Hepatocyte (in vitro differentiated cells): ENCODE measurements at regions not wholly inside any gene's neighbourhood (a gene's known extent, or its start where the extent isn't known, plus 50 kb on each side); places are given as distances from the start of the nearest gene placed in this dataset.

ENCODE experiments used
- DNase-seq: peaks from one replicate; pipeline ENCODE4 v3.0.0-alpha.2; 2016; ENCODE audit warnings: low spot score
- H2AFZ ChIP-seq: fragments of 200-600 bp; sonication (generic); 2 replicates; pipeline ENCODE4 v1.6.0; 2016; ENCODE audit warnings: antibody characterized with exemption, mild to moderate bottlenecking
- H3K27ac ChIP-seq: fragments of 200-600 bp; sonication (generic); 2 replicates; pipeline ENCODE4 v1.5.1; 2016; ENCODE audit warnings: mild to moderate bottlenecking
- H3K27me3 ChIP-seq: fragments of 200-600 bp; sonication (generic); 2 replicates; pipeline ENCODE4 v1.6.1; 2016
- H3K36me3 ChIP-seq: fragments of 200-600 bp; sonication (generic); replicated peaks from 2 replicates; pipeline ENCODE4 v1.5.1; 2016; ENCODE audit warnings: low read depth; ENCODE audit not compliant: insufficient read depth
- H3K4me1 ChIP-seq: fragments of 200-600 bp; sonication (generic); 2 replicates; pipeline ENCODE4 v1.5.1; 2016; ENCODE audit warnings: mild to moderate bottlenecking, moderate library complexity; ENCODE audit not compliant: insufficient read depth
- H3K4me2 ChIP-seq: fragments of 200-600 bp; sonication (generic); 2 replicates; pipeline ENCODE4 v1.6.0; 2016
- H3K4me3 ChIP-seq: fragments of 200-600 bp; sonication (generic); 2 replicates; pipeline ENCODE4 v1.5.1; 2016; ENCODE audit warnings: mild to moderate bottlenecking
- H3K79me2 ChIP-seq: fragments of 200-600 bp; sonication (generic); 2 replicates; pipeline ENCODE4 v1.6.0; 2017; ENCODE audit warnings: mild to moderate bottlenecking
- H3K9me2 ChIP-seq: fragments of 200-600 bp; sonication (generic); replicated peaks from 2 replicates; pipeline ENCODE4 v1.6.0; 2017; ENCODE audit warnings: mild to moderate bottlenecking; ENCODE audit not compliant: insufficient read depth
- H3K9me3 ChIP-seq: fragments of 200-600 bp; sonication (generic); 2 replicates; pipeline ENCODE4 v1.5.1; 2016; ENCODE audit warnings: low read depth, mild to moderate bottlenecking
- H4K20me1 ChIP-seq: fragments of 200-600 bp; sonication (generic); 2 replicates; pipeline ENCODE4 v1.6.0; 2016; ENCODE audit warnings: mild to moderate bottlenecking; ENCODE audit not compliant: insufficient read depth, poor library complexity, severe bottlenecking
- CTCF ChIP-seq: fragments of 200-600 bp; sonication (generic); IDR thresholded peaks from 2 replicates; pipeline ENCODE4 v1.5.1; 2016; ENCODE audit warnings: antibody characterized with exemption, mild to moderate bottlenecking; ENCODE audit not compliant: poor library complexity
- EZH2 ChIP-seq: fragments of 200-600 bp; sonication (generic); IDR thresholded peaks from 2 replicates; pipeline ENCODE4 v1.6.1; 2016; ENCODE audit warnings: antibody characterized with exemption, mild to moderate bottlenecking, borderline replicate concordance
- EZH2phosphoT487 ChIP-seq: fragments of 200-600 bp; sonication (generic); IDR thresholded peaks from one replicate; pipeline ENCODE4 v1.6.1; 2018; ENCODE audit warnings: antibody characterized with exemption, mild to moderate bottlenecking, low read depth, moderate library complexity; ENCODE audit not compliant: unreplicated experiment, severe bottlenecking
- WGBS: methylation state at CpG from one replicate; pipeline ENCODE4 v1.1.6; 2016; ENCODE audit warnings: low lambda C conversion rate; ENCODE audit errors: missing lambda C conversion rate; 5-methylcytosine and 5-hydroxymethylcytosine counted together

- H3K4me2 ChIP-seq = no peak overlapping the region
- no peak for DNase-seq
- no peak for TF ChIP-seq EZH2
- no peak for TF ChIP-seq EZH2phosphoT487
- no peak for TF ChIP-seq CTCF
- H3K9me3 ChIP-seq = no peaks in the 10 kb centered on the region
- H3K27ac ChIP-seq = no peak overlapping the region
- WGBS = 67% methylated on average over 1 of the region's 1 CpG
- no peaks in the 10 kb centered on the region for H3K9me2 ChIP-seq
- no peak overlapping the region for H2AFZ ChIP-seq
- no peaks in the 10 kb centered on the region for H4K20me1 ChIP-seq
- no peak overlapping the region for H3K4me3 ChIP-seq
- H3K27me3 ChIP-seq = no peaks in the 10 kb centered on the region
- no peaks in the 10 kb centered on the region for H3K79me2 ChIP-seq
- H3K36me3 ChIP-seq = no peaks in the 10 kb centered on the region
- H3K4me1 ChIP-seq = no peaks in the 10 kb centered on the region
These were observed 820.6 kb upstream of the PCDH9 start for GRCh38 chr13:68050761-68051160.

GRCh38 chr13:68048802-68049359 lies 818.7 kb upstream of the PCDH9 start:
- H3K27me3 ChIP-seq = no peaks in the 10 kb centered on the region
- H3K27ac ChIP-seq = no peak overlapping the region
- no peaks in the 10 kb centered on the region for H3K9me2 ChIP-seq
- no peaks in the 10 kb centered on the region for H3K9me3 ChIP-seq
- no peak overlapping the region for H3K4me3 ChIP-seq
- H4K20me1 ChIP-seq = no peaks in the 10 kb centered on the region
- no peak for DNase-seq
- 66% methylated on average over 3 of the region's 3 CpGs for WGBS
- no peak overlapping the region for H3K4me2 ChIP-seq
- H3K36me3 ChIP-seq = no peaks in the 10 kb centered on the region
- H2AFZ ChIP-seq = no peak overlapping the region
- no peaks in the 10 kb centered on the region for H3K4me1 ChIP-seq
- no peak for TF ChIP-seq EZH2
- TF ChIP-seq CTCF = no peak
- TF ChIP-seq EZH2phosphoT487 = no peak
- no peaks in the 10 kb centered on the region for H3K79me2 ChIP-seq

GRCh38 chr13:68047889-68048288 lies 817.8 kb upstream of the PCDH9 start:
- H3K27me3 ChIP-seq = no peaks in the 10 kb centered on the region
- no peak for DNase-seq
- WGBS = 74% methylated on average over 3 of the region's 3 CpGs
- no peak overlapping the region for H3K4me3 ChIP-seq
- no peak overlapping the region for H2AFZ ChIP-seq
- H3K9me3 ChIP-seq = no peaks in the 10 kb centered on the region
- no peaks in the 10 kb centered on the region for H3K36me3 ChIP-seq
- TF ChIP-seq EZH2phosphoT487 = no peak
- no peak for TF ChIP-seq CTCF
- TF ChIP-seq EZH2 = no peak
- H3K79me2 ChIP-seq = no peaks in the 10 kb centered on the region
- H4K20me1 ChIP-seq = no peaks in the 10 kb centered on the region
- H3K9me2 ChIP-seq = no peaks in the 10 kb centered on the region
- H3K4me1 ChIP-seq = no peaks in the 10 kb centered on the region
- no peak overlapping the region for H3K27ac ChIP-seq
- H3K4me2 ChIP-seq = no peak overlapping the region

GRCh38 chr13:68046903-68047302 lies 816.8 kb upstream of the PCDH9 start:
- H4K20me1 ChIP-seq = no peaks in the 10 kb centered on the region
- H2AFZ ChIP-seq = no peak overlapping the region
- H3K4me1 ChIP-seq = no peaks in the 10 kb centered on the region
- no peaks in the 10 kb centered on the region for H3K79me2 ChIP-seq
- DNase-seq = no peak
- TF ChIP-seq EZH2phosphoT487 (no peak), CTCF (no peak), EZH2 (no peak)
- H3K27ac ChIP-seq = no peak overlapping the region
- H3K36me3 ChIP-seq = no peaks in the 10 kb centered on the region
- H3K27me3 ChIP-seq = no peaks in the 10 kb centered on the region
- H3K4me3 ChIP-seq = no peak overlapping the region
- H3K4me2 ChIP-seq = no peak overlapping the region
- 83% methylated on average over 2 of the region's 2 CpGs for WGBS
- H3K9me2 ChIP-seq = no peaks in the 10 kb centered on the region
- no peaks in the 10 kb centered on the region for H3K9me3 ChIP-seq
